ENCODE measurements at regions not wholly inside any gene's neighbourhood (a gene's known extent, or its start where the extent isn't known, plus 50 kb on each side); places are given as distances from the start of the nearest gene placed in this dataset.

GRCh38 chr6:125544819-125545218 is 204.6 kb upstream of the HEY2 start:
- H3K9me3 ChIP-seq (ENCODE audit: insufficient read depth, low read length): no peaks in the 10 kb centered on the region
- no peak overlapping the region for H3K4me2 ChIP-seq (ENCODE audit: low read length)
- no peak overlapping the region for H3K27ac ChIP-seq (ENCODE audit: low read length)
- H4K20me1 ChIP-seq (ENCODE audit: insufficient read depth, low read length): no peaks in the 10 kb centered on the region
- no peak overlapping the region for H3K9ac ChIP-seq (ENCODE audit: low read length)
- H2AFZ ChIP-seq (ENCODE audit: low read depth, low read length): no peak overlapping the region
- TF ChIP-seq EZH2phosphoT487 (IDR thresholded peaks at IDR 0.05; ENCODE audit: low read depth): no peak
- TF ChIP-seq, protein P1, sequence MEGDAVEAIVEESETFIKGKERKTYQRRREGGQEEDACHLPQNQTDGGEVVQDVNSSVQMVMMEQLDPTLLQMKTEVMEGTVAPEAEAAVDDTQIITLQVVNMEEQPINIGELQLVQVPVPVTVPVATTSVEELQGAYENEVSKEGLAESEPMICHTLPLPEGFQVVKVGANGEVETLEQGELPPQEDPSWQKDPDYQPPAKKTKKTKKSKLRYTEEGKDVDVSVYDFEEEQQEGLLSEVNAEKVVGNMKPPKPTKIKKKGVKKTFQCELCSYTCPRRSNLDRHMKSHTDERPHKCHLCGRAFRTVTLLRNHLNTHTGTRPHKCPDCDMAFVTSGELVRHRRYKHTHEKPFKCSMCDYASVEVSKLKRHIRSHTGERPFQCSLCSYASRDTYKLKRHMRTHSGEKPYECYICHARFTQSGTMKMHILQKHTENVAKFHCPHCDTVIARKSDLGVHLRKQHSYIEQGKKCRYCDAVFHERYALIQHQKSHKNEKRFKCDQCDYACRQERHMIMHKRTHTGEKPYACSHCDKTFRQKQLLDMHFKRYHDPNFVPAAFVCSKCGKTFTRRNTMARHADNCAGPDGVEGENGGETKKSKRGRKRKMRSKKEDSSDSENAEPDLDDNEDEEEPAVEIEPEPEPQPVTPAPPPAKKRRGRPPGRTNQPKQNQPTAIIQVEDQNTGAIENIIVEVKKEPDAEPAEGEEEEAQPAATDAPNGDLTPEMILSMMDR (IDR thresholded peaks at IDR 0.05; ENCODE audit: low read depth, low read length): no peak
- H3K27me3 ChIP-seq (ENCODE audit: low read depth, low read length): no peaks in the 10 kb centered on the region
- H3K79me2 ChIP-seq (ENCODE audit: low read length): no peaks in the 10 kb centered on the region
- no peak overlapping the region for H3K4me3 ChIP-seq (ENCODE audit: low read length)
- no peaks in the 10 kb centered on the region for H3K36me3 ChIP-seq (replicated peaks; ENCODE audit: low read depth, low read length)
- no peaks in the 10 kb centered on the region for H3K4me1 ChIP-seq (ENCODE audit: low read length)

- Histone ChIP-seq H3K4me2 (ENCODE audit: low read length) (no peak overlapping the region), H3K4me1 (ENCODE audit: low read length) (no peaks in the 10 kb centered on the region), H3K9ac (ENCODE audit: low read length) (no peak overlapping the region), H3K27ac (ENCODE audit: low read length) (no peak overlapping the region), H3K36me3 (replicated peaks; ENCODE audit: low read depth, low read length) (no peaks in the 10 kb centered on the region), H3K4me3 (ENCODE audit: low read length) (no peak overlapping the region), H3K9me3 (ENCODE audit: insufficient read depth, low read length) (no peaks in the 10 kb centered on the region), H4K20me1 (ENCODE audit: insufficient read depth, low read length) (no peaks in the 10 kb centered on the region), H3K79me2 (ENCODE audit: low read length) (no peaks in the 10 kb centered on the region), H2AFZ (ENCODE audit: low read depth, low read length) (no peak overlapping the region), H3K27me3 (ENCODE audit: low read depth, low read length) (no peaks in the 10 kb centered on the region)
- TF ChIP-seq EZH2phosphoT487 (IDR thresholded peaks at IDR 0.05; ENCODE audit: low read depth): no peak
- TF ChIP-seq, protein P1 (IDR thresholded peaks at IDR 0.05; ENCODE audit: low read depth, low read length): no peak
These were observed 202.6 kb upstream of the HEY2 start for GRCh38 chr6:125546841-125547251.

DNA sequence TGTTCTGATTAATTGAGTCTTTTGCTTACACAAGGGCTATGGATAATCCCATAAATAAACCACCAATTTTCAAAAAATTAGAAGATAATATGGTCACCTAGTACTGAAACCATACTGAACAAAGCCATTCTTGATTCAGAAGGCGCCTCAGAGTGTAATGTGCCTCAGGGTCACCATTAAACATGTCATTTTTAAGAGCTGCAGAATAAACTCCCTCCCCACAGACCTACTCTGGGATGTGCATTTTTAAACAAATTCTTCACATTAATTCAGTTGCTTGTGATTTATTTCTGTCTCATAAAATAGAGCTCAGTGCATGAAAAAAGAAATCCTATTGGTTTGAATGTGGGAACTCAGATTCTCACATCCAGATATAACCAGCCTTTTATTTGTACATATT is 202.1 kb upstream of the HEY2 start:
- TF ChIP-seq, protein P1 (IDR thresholded peaks at IDR 0.05; ENCODE audit: low read depth, low read length): no peak
- no peak for TF ChIP-seq EZH2phosphoT487 (IDR thresholded peaks at IDR 0.05; ENCODE audit: low read depth)
- Histone ChIP-seq H3K4me2 (ENCODE audit: low read length) (no peak overlapping the region), H3K27ac (ENCODE audit: low read length) (no peak overlapping the region), H3K9me3 (ENCODE audit: insufficient read depth, low read length) (no peaks in the 10 kb centered on the region), H3K4me1 (ENCODE audit: low read length) (no peaks in the 10 kb centered on the region), H2AFZ (ENCODE audit: low read depth, low read length) (no peak overlapping the region), H3K36me3 (replicated peaks; ENCODE audit: low read depth, low read length) (no peaks in the 10 kb centered on the region), H3K27me3 (ENCODE audit: low read depth, low read length) (no peaks in the 10 kb centered on the region), H3K79me2 (ENCODE audit: low read length) (no peaks in the 10 kb centered on the region), H3K9ac (ENCODE audit: low read length) (no peak overlapping the region), H3K4me3 (ENCODE audit: low read length) (no peak overlapping the region), H4K20me1 (ENCODE audit: insufficient read depth, low read length) (no peaks in the 10 kb centered on the region)

DNA sequence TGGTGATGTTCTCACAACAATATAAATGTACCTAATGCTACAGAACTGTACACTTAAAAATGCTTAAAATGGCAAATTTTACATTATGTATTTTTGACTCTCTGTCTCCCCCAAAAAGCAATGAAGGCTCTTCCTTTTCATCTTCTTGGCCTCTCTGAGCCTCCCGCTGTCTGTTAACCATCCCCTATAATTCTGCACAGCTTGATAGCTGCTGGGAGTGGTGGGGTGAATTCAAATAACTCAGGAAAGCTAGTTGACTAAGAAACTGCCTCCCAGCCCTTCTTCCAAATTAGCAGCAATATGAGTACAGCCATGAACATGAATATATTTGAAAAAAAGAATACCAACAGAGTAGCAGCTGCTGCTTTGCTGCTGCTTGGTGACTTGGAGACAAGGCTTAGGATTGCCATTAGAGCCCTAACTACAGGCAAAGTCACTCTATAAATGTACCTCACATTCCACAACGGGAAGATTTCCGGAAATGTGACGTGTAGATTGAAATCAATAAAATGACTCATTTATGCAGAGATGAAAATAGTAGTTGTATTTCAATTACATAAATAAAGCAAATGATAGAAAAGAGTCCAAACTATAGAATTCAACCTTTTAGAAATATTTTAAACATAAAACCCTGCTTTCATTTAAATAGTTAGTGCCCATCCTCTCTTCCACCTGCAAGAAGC is 200.1 kb upstream of the HEY2 start:
- Histone ChIP-seq H3K9me3 (ENCODE audit: insufficient read depth, low read length) (no peaks in the 10 kb centered on the region), H3K4me1 (ENCODE audit: low read length) (no peaks in the 10 kb centered on the region), H3K27me3 (ENCODE audit: low read depth, low read length) (no peaks in the 10 kb centered on the region), H3K9ac (ENCODE audit: low read length) (no peak overlapping the region), H3K79me2 (ENCODE audit: low read length) (no peaks in the 10 kb centered on the region), H4K20me1 (ENCODE audit: insufficient read depth, low read length) (no peaks in the 10 kb centered on the region), H3K4me2 (ENCODE audit: low read length) (no peak overlapping the region), H3K36me3 (replicated peaks; ENCODE audit: low read depth, low read length) (no peaks in the 10 kb centered on the region), H3K4me3 (ENCODE audit: low read length) (no peak overlapping the region), H3K27ac (ENCODE audit: low read length) (no peak overlapping the region), H2AFZ (ENCODE audit: low read depth, low read length) (no peak overlapping the region)
- TF ChIP-seq EZH2phosphoT487 (IDR thresholded peaks at IDR 0.05; ENCODE audit: low read depth): no peak
- TF ChIP-seq, protein P1 (IDR thresholded peaks at IDR 0.05; ENCODE audit: low read depth, low read length): no peak

Measured in OCI-LY3 (cell line).